ENCODE measurements at regions not wholly inside any gene's neighbourhood (a gene's known extent, or its start where the extent isn't known, plus 50 kb on each side); places are given as distances from the start of the nearest gene placed in this dataset.

DNA sequence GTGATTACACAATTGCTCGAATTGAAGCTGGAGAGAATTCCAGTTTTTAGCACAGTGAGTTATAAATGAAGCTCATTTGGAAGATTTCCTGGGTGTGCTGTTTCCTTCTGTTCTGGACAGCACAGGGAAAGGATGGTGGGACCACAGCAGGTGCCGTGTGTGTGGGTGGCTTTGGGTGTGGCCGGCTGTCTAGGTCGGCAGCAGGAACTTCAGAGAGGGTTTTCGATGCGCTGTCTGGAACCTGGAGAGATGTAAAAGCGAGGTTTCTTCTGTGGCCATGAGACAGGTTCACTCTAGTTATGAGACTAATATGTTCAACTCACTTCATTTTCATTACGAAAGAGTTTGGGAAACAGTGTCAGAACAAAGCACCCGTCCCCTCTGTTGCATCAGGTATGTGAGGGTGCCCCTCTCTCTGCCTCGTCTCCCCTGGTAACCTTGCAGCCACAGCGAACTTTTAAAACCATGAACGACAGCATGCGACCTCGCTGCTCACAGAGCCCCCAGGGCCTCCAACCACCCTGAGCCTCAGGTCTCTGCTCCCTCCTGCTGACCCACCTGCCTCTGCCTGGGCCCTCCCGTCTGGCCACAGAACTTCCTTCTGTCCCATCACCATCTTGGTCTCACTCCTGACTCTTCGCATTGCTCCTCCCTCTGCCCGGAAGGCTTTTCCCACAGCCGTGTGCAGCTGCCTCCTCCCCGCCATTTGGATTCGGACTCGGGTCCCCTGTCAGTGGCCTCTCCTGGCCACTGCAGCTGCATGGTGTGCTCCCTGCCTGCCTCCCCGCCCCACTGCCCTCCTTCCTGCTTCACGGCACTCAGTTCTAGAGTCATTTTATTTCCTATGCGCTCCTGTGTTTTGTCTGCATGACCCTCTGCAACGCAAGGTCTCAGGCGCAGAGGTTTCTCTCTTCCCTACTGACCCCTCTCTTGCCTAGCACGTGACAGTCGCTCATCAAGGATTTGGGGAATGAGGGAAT, 151.2 kb downstream of the NDUFA10 start:
- Histone ChIP-seq H3K9me3 (ENCODE audit: control insufficient read depth in 2 of 2, insufficient read depth in 1 of 2, low read depth in 1 of 2, low read length in 1 of 2) (no peaks in the 10 kb centered on the region), H3K27me3 (ENCODE audit: control insufficient read depth in 3 of 3, insufficient read depth in 3 of 3, low read length in 3 of 3) (peaks cover 0 to 4% (median 0%) of the 10 kb centered on the region in 3 donors), H3K36me3 (ENCODE audit: control insufficient read depth in 3 of 3, insufficient read depth in 2 of 3, low read depth in 1 of 3, low read length in 3 of 3) (no peaks in the 10 kb centered on the region), H3K4me3 (ENCODE audit: low read depth in 1 of 3, low read length in 3 of 3) (no peak overlapping the region), H3K27ac (ENCODE audit: low read depth in 1 of 3, low read length in 2 of 3) (no peak overlapping the region), H3K4me1 (ENCODE audit: control insufficient read depth in 3 of 3, insufficient read depth in 2 of 3, low read depth in 1 of 3, low read length in 2 of 3) (no peaks in the 10 kb centered on the region)
- FAIRE-seq, result no peak
- no peak for DNase-seq
- 70 to 74% (median 71%) methylated on average over 28 of the region's 28 CpGs for WGBS, 3 donors

DNA sequence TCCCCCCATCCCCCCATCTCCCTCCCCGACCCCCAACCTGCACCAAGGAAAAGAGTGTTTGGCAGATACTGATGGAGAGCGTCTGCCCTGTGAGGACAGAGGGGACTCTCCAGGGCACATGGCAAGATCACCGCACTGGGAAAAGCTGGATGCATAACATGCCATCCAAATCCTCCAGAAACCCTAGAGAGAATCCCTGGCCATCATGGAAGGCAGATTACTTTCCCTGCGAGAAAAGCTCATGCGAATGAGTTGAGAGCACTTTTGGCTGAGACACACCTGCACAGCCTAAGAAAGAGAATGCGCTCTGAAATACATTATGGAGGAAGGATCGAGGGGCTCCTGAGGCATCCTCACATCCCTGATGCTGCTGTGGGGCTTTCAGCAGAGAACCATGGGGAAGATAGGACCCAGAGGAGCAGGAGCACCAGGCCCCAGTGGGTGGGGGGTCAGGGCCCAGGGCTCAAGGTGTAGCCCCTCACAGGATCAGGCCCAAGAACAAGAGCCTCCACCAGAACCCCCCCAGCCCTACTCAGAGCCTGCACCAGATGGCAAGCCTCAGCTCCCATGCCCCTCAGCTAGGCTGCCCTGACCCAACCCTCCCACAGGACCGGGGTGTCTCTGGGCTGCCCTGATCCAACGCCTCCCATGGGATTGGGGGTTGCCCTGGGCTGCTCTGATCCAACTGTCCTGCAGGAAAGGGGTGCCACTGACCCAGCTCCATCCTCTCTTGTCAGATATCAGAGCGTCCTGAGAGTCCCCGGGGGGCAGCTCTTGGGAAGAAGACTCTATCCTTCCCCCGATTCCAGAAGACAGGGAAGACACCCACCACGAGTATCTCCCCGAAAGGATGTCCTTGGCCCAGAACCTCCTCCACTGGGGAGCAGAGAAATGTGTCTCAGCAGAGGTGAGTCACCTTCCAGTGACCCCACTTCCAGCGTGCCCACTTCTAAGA, 153.4 kb downstream of the NDUFA10 start:
- Histone ChIP-seq H3K27ac (ENCODE audit: low read depth in 1 of 3, low read length in 2 of 3) (no peak overlapping the region), H3K4me3 (ENCODE audit: low read depth in 1 of 3, low read length in 3 of 3) (no peak overlapping the region), H3K9me3 (ENCODE audit: control insufficient read depth in 2 of 2, insufficient read depth in 1 of 2, low read depth in 1 of 2, low read length in 1 of 2) (no peaks in the 10 kb centered on the region), H3K4me1 (ENCODE audit: control insufficient read depth in 3 of 3, insufficient read depth in 2 of 3, low read depth in 1 of 3, low read length in 2 of 3) (no peaks in the 10 kb centered on the region), H3K27me3 (ENCODE audit: control insufficient read depth in 3 of 3, insufficient read depth in 3 of 3, low read length in 3 of 3) (peaks cover 0 to 4% (median 0%) of the 10 kb centered on the region in 3 donors), H3K36me3 (ENCODE audit: control insufficient read depth in 3 of 3, insufficient read depth in 2 of 3, low read depth in 1 of 3, low read length in 3 of 3) (no peaks in the 10 kb centered on the region)
- FAIRE-seq (no peak), DNase-seq (no peak)
- 69 to 79% (median 73%) methylated on average over 15 of the region's 15 CpGs for WGBS, 3 donors

DNA sequence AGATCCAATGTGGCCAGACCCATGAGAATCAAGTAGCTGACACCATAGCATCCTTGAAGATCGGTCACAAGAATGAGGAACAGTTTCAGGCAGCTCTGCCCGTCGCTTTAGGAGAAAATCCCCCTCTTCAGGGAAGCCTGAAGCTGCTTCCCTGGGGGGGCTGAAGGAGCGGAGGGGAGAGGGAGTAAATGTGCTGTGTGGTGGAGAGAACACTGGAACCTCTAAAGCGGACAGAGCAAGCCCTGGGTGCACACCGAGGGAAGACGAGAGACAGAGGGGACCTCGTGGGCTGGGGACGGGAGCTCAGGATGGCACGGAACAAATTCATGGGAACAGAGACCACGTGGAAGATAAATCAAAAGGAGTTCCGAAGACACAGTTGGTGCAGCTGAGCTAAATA, 154.3 kb downstream of the NDUFA10 start:
- no peaks in the 10 kb centered on the region for H3K4me1 ChIP-seq (ENCODE audit: control insufficient read depth in 3 of 3, insufficient read depth in 2 of 3, low read depth in 1 of 3, low read length in 2 of 3)
- DNase-seq (no peak), FAIRE-seq (no peak)
- peaks cover 0 to 2% (median 0%) of the 10 kb centered on the region in 3 donors for H3K27me3 ChIP-seq (ENCODE audit: control insufficient read depth in 3 of 3, insufficient read depth in 3 of 3, low read length in 3 of 3)
- H3K9me3 ChIP-seq (ENCODE audit: control insufficient read depth in 2 of 2, insufficient read depth in 1 of 2, low read depth in 1 of 2, low read length in 1 of 2), result no peaks in the 10 kb centered on the region
- WGBS, 3 donors, result 80 to 81% (median 80%) methylated on average over 12 of the region's 12 CpGs
- H3K4me3 ChIP-seq (ENCODE audit: low read depth in 1 of 3, low read length in 3 of 3), result no peak overlapping the region
- no peaks in the 10 kb centered on the region for H3K36me3 ChIP-seq (ENCODE audit: control insufficient read depth in 3 of 3, insufficient read depth in 2 of 3, low read depth in 1 of 3, low read length in 3 of 3)
- H3K27ac ChIP-seq (ENCODE audit: low read depth in 1 of 3, low read length in 2 of 3), result no peak overlapping the region

DNA sequence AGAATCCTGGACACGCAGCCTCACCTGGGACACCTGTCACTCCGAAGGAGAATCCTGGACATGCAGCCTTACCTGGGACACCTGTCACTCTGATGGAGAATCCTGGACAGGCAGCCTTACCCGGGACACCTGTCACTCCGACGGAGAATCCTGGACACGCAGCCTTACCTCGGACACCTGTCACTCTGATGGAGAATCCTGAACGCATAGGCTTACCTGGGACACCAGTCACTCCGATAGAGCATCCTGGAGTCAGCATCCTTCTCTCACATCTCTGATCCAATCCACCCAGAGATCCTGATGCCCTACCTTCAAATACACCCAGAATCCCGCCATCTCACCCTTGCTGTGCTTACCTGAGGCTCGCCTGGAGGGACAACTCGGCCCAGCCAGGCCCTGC, 154.9 kb downstream of the NDUFA10 start:
- FAIRE-seq, result no peak
- Histone ChIP-seq H3K36me3 (ENCODE audit: control insufficient read depth in 3 of 3, insufficient read depth in 2 of 3, low read depth in 1 of 3, low read length in 3 of 3) (no peaks in the 10 kb centered on the region), H3K27me3 (ENCODE audit: control insufficient read depth in 3 of 3, insufficient read depth in 3 of 3, low read length in 3 of 3) (peaks cover 0 to 2% (median 0%) of the 10 kb centered on the region in 3 donors), H3K4me3 (ENCODE audit: low read depth in 1 of 3, low read length in 3 of 3) (no peak overlapping the region), H3K27ac (ENCODE audit: low read depth in 1 of 3, low read length in 2 of 3) (no peak overlapping the region), H3K4me1 (ENCODE audit: control insufficient read depth in 3 of 3, insufficient read depth in 2 of 3, low read depth in 1 of 3, low read length in 2 of 3) (no peaks in the 10 kb centered on the region), H3K9me3 (ENCODE audit: control insufficient read depth in 2 of 2, insufficient read depth in 1 of 2, low read depth in 1 of 2, low read length in 1 of 2) (no peaks in the 10 kb centered on the region)
- DNase-seq, result no peak
- 86 to 92% (median 89%) methylated on average over 12 of the region's 12 CpGs for WGBS, 3 donors

DNA sequence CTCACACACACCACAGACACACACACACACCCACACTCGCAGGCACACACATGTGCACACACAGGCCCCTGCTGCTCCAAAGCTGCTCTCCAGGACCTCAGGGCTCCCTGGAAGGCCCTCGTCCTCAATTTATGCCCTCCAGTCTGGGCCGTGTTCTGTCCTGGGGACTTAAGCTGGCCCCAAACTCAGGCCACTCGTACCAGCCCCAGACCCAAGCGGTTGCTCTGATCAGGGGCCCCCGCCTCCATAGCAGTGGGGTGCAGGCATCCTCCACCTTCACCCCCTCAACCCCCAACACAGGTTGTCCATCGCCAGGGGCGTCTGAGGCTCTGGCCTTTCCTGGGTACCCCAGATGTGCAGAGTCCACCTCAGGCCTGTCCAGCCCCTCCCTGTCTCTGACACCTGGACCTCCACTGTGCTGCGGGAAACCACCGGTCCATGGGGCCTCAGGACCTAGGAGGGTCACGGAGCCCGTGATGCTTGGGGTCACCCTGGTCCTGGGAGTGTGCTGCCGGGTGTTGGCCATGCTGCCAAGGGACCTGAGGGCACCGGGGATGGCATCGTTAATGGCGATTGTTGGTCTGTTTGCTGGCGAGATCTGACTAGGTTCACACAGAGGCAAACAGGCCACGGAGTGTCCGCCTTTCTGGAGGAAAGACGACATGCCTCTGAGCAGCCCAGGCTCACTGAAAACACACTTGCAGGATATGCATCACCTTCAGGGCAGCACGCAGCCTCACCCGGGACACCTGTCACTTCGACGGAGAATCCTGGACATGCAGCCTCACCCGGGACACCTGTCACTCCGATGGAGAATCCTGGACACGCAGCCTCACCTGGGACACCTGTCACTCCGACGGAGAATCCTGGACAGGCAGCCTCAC, 155.6 kb downstream of the NDUFA10 start:
- no peaks in the 10 kb centered on the region for H3K27me3 ChIP-seq (ENCODE audit: control insufficient read depth in 3 of 3, insufficient read depth in 3 of 3, low read length in 3 of 3)
- no peak overlapping the region for H3K27ac ChIP-seq (ENCODE audit: low read depth in 1 of 3, low read length in 2 of 3)
- H3K4me1 ChIP-seq (ENCODE audit: control insufficient read depth in 3 of 3, insufficient read depth in 2 of 3, low read depth in 1 of 3, low read length in 2 of 3), result no peaks in the 10 kb centered on the region
- FAIRE-seq (no peak), DNase-seq (no peak)
- H3K9me3 ChIP-seq (ENCODE audit: control insufficient read depth in 2 of 2, insufficient read depth in 1 of 2, low read depth in 1 of 2, low read length in 1 of 2), result no peaks in the 10 kb centered on the region
- WGBS, 3 donors, result 84 to 91% (median 85%) methylated on average over 29 of the region's 29 CpGs
- no peak overlapping the region for H3K4me3 ChIP-seq (ENCODE audit: low read depth in 1 of 3, low read length in 3 of 3)
- no peaks in the 10 kb centered on the region for H3K36me3 ChIP-seq (ENCODE audit: control insufficient read depth in 3 of 3, insufficient read depth in 2 of 3, low read depth in 1 of 3, low read length in 3 of 3)

DNA sequence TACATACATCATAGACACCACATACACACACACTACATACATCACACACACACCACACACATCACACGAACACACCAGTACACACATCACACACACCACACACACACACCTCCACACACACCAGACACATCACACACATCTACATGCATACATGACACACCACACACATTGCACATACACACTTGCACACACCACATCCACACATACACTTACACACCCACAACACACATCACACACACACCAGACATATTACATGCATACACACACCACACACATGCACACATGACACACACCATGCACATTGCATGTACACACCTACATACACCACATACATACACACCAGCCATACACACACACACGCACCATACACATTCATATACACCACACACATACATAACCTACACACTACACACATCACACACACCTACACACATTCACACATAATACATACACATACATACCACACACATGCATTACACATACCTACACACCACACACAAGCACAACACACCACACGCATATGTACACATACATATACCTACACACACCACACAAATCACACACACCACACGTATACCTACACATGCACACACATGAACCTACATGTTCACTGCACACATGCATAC, 156.5 kb downstream of the NDUFA10 start:
- H3K27ac ChIP-seq (ENCODE audit: low read depth in 1 of 3, low read length in 2 of 3), result no peak overlapping the region
- 91 to 96% (median 94%) methylated on average over 4 of the region's 4 CpGs for WGBS, 3 donors
- no peaks in the 10 kb centered on the region for H3K36me3 ChIP-seq (ENCODE audit: control insufficient read depth in 3 of 3, insufficient read depth in 2 of 3, low read depth in 1 of 3, low read length in 3 of 3)
- no peak for DNase-seq
- no peaks in the 10 kb centered on the region for H3K27me3 ChIP-seq (ENCODE audit: control insufficient read depth in 3 of 3, insufficient read depth in 3 of 3, low read length in 3 of 3)
- no peak overlapping the region for H3K4me3 ChIP-seq (ENCODE audit: low read depth in 1 of 3, low read length in 3 of 3)
- H3K9me3 ChIP-seq (ENCODE audit: control insufficient read depth in 2 of 2, insufficient read depth in 1 of 2, low read depth in 1 of 2, low read length in 1 of 2), result no peaks in the 10 kb centered on the region
- no peak for FAIRE-seq
- H3K4me1 ChIP-seq (ENCODE audit: control insufficient read depth in 3 of 3, insufficient read depth in 2 of 3, low read depth in 1 of 3, low read length in 2 of 3), result no peaks in the 10 kb centered on the region

DNA sequence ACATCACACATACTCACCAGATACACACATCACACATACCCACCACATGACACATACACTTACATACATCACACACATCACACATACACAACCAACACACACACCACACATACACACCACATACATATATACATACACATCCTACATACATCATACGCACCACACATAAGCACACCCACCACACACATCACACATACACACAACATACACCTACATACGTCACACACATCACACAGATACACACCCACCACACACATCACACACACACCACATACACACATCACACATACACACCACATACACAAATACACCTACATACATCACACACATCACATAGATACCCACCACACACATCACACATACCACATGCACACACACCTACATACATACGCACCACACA, 158.4 kb downstream of the NDUFA10 start:
- Histone ChIP-seq H3K27ac (ENCODE audit: low read depth in 1 of 3, low read length in 2 of 3) (no peak overlapping the region), H3K9me3 (ENCODE audit: control insufficient read depth in 2 of 2, insufficient read depth in 1 of 2, low read depth in 1 of 2, low read length in 1 of 2) (no peaks in the 10 kb centered on the region), H3K36me3 (ENCODE audit: control insufficient read depth in 3 of 3, insufficient read depth in 2 of 3, low read depth in 1 of 3, low read length in 3 of 3) (no peaks in the 10 kb centered on the region), H3K27me3 (ENCODE audit: control insufficient read depth in 3 of 3, insufficient read depth in 3 of 3, low read length in 3 of 3) (no peaks in the 10 kb centered on the region), H3K4me1 (ENCODE audit: control insufficient read depth in 3 of 3, insufficient read depth in 2 of 3, low read depth in 1 of 3, low read length in 2 of 3) (no peaks in the 10 kb centered on the region), H3K4me3 (ENCODE audit: low read depth in 1 of 3, low read length in 3 of 3) (no peak overlapping the region)
- FAIRE-seq (no peak), DNase-seq (no peak)
- 91 to 92% (median 91%) methylated on average over 3 of the region's 3 CpGs for WGBS, 3 donors

Measured in small intestine (tissue), 7 donors.